ENCODE measurements at regions not wholly inside any gene's neighbourhood (a gene's known extent, or its start where the extent isn't known, plus 50 kb on each side); places are given as distances from the start of the nearest gene placed in this dataset.

GRCh38 chr2:88811233-88811632 is 119.8 kb downstream of the RPIA start:
- no peak overlapping the region for H3K9ac ChIP-seq (ENCODE audit: control insufficient read depth, insufficient read depth, low read length)
- ChIA-PET POLR2A (no interaction called here), RAD21 (ENCODE audit: unreplicated experiment) (no interaction called here), CTCF (no interaction called here), SMC1A (ENCODE audit: uncharacterized antibody, unreplicated experiment) (no interaction called here)
- DNase-seq (ENCODE audit: low read depth, low spot score) (no peak), ATAC-seq (no peak), FAIRE-seq (no peak)
- H3K9me3 ChIP-seq (replicated peaks; ENCODE audit: control insufficient read depth, insufficient read depth, low read length) = peaks cover 2% of the 10 kb centered on the region; the same call in 2 of the 3 replicates
- 47% methylated on average over 3 of the region's 3 CpGs for WGBS (ENCODE audit: insufficient coverage, insufficient replicate concordance, low lambda C conversion rate, missing lambda C conversion rate)
- no peaks in the 10 kb centered on the region for H3K4me1 ChIP-seq (ENCODE audit: control insufficient read depth, insufficient read depth, low read length)
- no peak overlapping the region for H3K27ac ChIP-seq (ENCODE audit: control insufficient read depth, insufficient read depth)
- no peaks in the 10 kb centered on the region for H4K20me1 ChIP-seq (ENCODE audit: control insufficient read depth, insufficient read depth)
- no peak overlapping the region for H2AFZ ChIP-seq (ENCODE audit: control insufficient read depth, low read depth, low read length)
- TF ChIP-seq NR2C2 (IDR thresholded peaks at IDR 0.05; ENCODE audit: borderline replicate concordance, control insufficient read depth, insufficient read length, low read depth) = no peak
- TF ChIP-seq BCL11A (IDR thresholded peaks at IDR 0.05; ENCODE audit: low read depth, low read length) = no peak
- intact Hi-C loops (cut with micrococcal nuclease; ENCODE audit: unreplicated experiment) (no loop called here), in situ Hi-C loops (cut with MboI) (loop anchor here (5.0 kb wide), 1 partner anchor 1036 kb away; no protein-coding TSS in a partner anchor)
- no peaks in the 10 kb centered on the region; a peak in 1 of 4 replicates for H3K27me3 ChIP-seq (replicated peaks in 1 of 2; ENCODE audit: control insufficient read depth in 2 of 2, insufficient read depth in 2 of 2, low read length in 1 of 2)
- H3K36me3 ChIP-seq (ENCODE audit: control insufficient read depth in 2 of 2, insufficient read depth in 2 of 2, low read length in 1 of 2) = no peaks in the 10 kb centered on the region
- H3K79me2 ChIP-seq (ENCODE audit: control insufficient read depth, insufficient read depth, low read length) = no peaks in the 10 kb centered on the region
- H3K4me3 ChIP-seq = no peak overlapping the region
- H3K4me2 ChIP-seq (ENCODE audit: control insufficient read depth, insufficient read depth) = no peak overlapping the region
- no TSS peak for BruUV-seq (replicated peaks)

GRCh38 chr2:88811681-88812080 is 120.2 kb downstream of the RPIA start:
- Histone ChIP-seq H3K27ac (ENCODE audit: control insufficient read depth, insufficient read depth) (no peak overlapping the region), H3K36me3 (ENCODE audit: control insufficient read depth in 2 of 2, insufficient read depth in 2 of 2, low read length in 1 of 2) (no peaks in the 10 kb centered on the region), H3K4me2 (ENCODE audit: control insufficient read depth, insufficient read depth) (no peak overlapping the region), H3K4me1 (ENCODE audit: control insufficient read depth, insufficient read depth, low read length) (no peaks in the 10 kb centered on the region), H4K20me1 (ENCODE audit: control insufficient read depth, insufficient read depth) (no peaks in the 10 kb centered on the region), H2AFZ (ENCODE audit: control insufficient read depth, low read depth, low read length) (no peak overlapping the region), H3K4me3 (no peak overlapping the region), H3K27me3 (replicated peaks in 1 of 2; ENCODE audit: control insufficient read depth in 2 of 2, insufficient read depth in 2 of 2, low read length in 1 of 2) (no peaks in the 10 kb centered on the region; a peak in 1 of 4 replicates), H3K79me2 (ENCODE audit: control insufficient read depth, insufficient read depth, low read length) (no peaks in the 10 kb centered on the region), H3K9ac (ENCODE audit: control insufficient read depth, insufficient read depth, low read length) (no peak overlapping the region), H3K9me3 (replicated peaks; ENCODE audit: control insufficient read depth, insufficient read depth, low read length) (peaks cover 2% of the 10 kb centered on the region; the same call in 2 of the 3 replicates)
- FAIRE-seq = no peak
- CTCF ChIA-PET = no interaction called here
- in situ Hi-C loops (cut with MboI) (loop anchor here (5.0 kb wide), 1 partner anchor 1036 kb away; no protein-coding TSS in a partner anchor), intact Hi-C loops (cut with micrococcal nuclease; ENCODE audit: unreplicated experiment) (no loop called here)
- WGBS (ENCODE audit: insufficient coverage, insufficient replicate concordance, low lambda C conversion rate, missing lambda C conversion rate) = 35% methylated on average over 8 of the region's 8 CpGs
- BruUV-seq (replicated peaks) = no TSS peak
- DNase-seq (ENCODE audit: low read depth, low spot score) = no peak
- ATAC-seq = no peak
- RAD21 ChIA-PET (ENCODE audit: unreplicated experiment) = no interaction called here
- SMC1A ChIA-PET (ENCODE audit: uncharacterized antibody, unreplicated experiment) = no interaction called here
- POLR2A ChIA-PET = no interaction called here
- TF ChIP-seq ZNF24 (IDR thresholded peaks at IDR 0.05) (no peak), RFX5 (IDR thresholded peaks at IDR 0.05; ENCODE audit: low read depth, low read length) (no peak), CHD2 (IDR thresholded peaks at IDR 0.05; ENCODE audit: borderline replicate concordance, low read depth, low read length) (no peak), ZNF384 (IDR thresholded peaks at IDR 0.05; ENCODE audit: borderline replicate concordance, low read depth, low read length) (no peak), ZNF687 (IDR thresholded peaks at IDR 0.05) (no peak), ATF3 (IDR thresholded peaks at IDR 0.05; ENCODE audit: borderline replicate concordance, extremely low read depth, low read depth, low read length) (no peak)
- TF ChIP-seq, protein P1, sequence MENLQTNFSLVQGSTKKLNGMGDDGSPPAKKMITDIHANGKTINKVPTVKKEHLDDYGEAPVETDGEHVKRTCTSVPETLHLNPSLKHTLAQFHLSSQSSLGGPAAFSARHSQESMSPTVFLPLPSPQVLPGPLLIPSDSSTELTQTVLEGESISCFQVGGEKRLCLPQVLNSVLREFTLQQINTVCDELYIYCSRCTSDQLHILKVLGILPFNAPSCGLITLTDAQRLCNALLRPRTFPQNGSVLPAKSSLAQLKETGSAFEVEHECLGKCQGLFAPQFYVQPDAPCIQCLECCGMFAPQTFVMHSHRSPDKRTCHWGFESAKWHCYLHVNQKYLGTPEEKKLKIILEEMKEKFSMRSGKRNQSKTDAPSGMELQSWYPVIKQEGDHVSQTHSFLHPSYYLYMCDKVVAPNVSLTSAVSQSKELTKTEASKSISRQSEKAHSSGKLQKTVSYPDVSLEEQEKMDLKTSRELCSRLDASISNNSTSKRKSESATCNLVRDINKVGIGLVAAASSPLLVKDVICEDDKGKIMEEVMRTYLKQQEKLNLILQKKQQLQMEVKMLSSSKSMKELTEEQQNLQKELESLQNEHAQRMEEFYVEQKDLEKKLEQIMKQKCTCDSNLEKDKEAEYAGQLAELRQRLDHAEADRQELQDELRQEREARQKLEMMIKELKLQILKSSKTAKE (IDR thresholded peaks at IDR 0.05; ENCODE audit: low read depth, poor library complexity, severe bottlenecking) = no peak
- TF ChIP-seq, protein P2, sequence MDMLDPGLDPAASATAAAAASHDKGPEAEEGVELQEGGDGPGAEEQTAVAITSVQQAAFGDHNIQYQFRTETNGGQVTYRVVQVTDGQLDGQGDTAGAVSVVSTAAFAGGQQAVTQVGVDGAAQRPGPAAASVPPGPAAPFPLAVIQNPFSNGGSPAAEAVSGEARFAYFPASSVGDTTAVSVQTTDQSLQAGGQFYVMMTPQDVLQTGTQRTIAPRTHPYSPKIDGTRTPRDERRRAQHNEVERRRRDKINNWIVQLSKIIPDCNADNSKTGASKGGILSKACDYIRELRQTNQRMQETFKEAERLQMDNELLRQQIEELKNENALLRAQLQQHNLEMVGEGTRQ (IDR thresholded peaks at IDR 0.05; ENCODE audit: borderline replicate concordance, low read depth, low read length) = no peak
